GM19025 (cell line): ENCODE measurements at regions not wholly inside any gene's neighbourhood (a gene's known extent, or its start where the extent isn't known, plus 50 kb on each side); places are given as distances from the start of the nearest gene placed in this dataset.

Experiments
- ATAC-seq: cut with Tn5 transposase; IDR thresholded peaks from one replicate; pipeline ENCODE4 v1.9.1; 2021; ENCODE audit warnings: mild to moderate bottlenecking, low read depth, moderate library complexity; ENCODE audit not compliant: unreplicated experiment

- no peak for ATAC-seq
Observed at GRCh38 chr3:40593351-40593750, 68.6 kb downstream of the ZNF621 start.

- ATAC-seq, result no peak
Observed at GRCh38 chr3:40597441-40597840, 72.7 kb downstream of the ZNF621 start.

GRCh38 chr3:40598338-40598737, 73.6 kb downstream of the ZNF621 start:
- no peak for ATAC-seq

GRCh38 chr3:40598962-40599361, 74.2 kb downstream of the ZNF621 start:
- ATAC-seq, result no peak

GRCh38 chr3:40602778-40603385, 78.1 kb downstream of the ZNF621 start:
- no peak for ATAC-seq

GRCh38 chr3:40605960-40606359, 81.2 kb downstream of the ZNF621 start:
- no peak for ATAC-seq

- ATAC-seq, result no peak
Observed at GRCh38 chr3:40608091-40608490, 83.3 kb downstream of the ZNF621 start.

- ATAC-seq, result no peak
Observed at GRCh38 chr3:40613306-40613705, 88.5 kb downstream of the ZNF621 start.

- no peak for ATAC-seq
Observed at GRCh38 chr3:40615110-40615915, 90.6 kb downstream of the ZNF621 start.

- ATAC-seq, result no peak
Observed at GRCh38 chr3:40615918-40616819, 91.4 kb downstream of the ZNF621 start.

GRCh38 chr3:40617084-40617483, 92.3 kb downstream of the ZNF621 start:
- no peak for ATAC-seq

- no peak for ATAC-seq
Observed at GRCh38 chr3:40618158-40618557, 93.4 kb downstream of the ZNF621 start.

GRCh38 chr3:40620151-40620550, 95.4 kb downstream of the ZNF621 start:
- no peak for ATAC-seq

GRCh38 chr3:40621252-40621651, 96.5 kb downstream of the ZNF621 start:
- no peak for ATAC-seq

GRCh38 chr3:40623567-40623966, 98.8 kb downstream of the ZNF621 start:
- peak; percentile 80 for ATAC-seq

- no peak for ATAC-seq
Observed at GRCh38 chr3:40624189-40624769, 99.5 kb downstream of the ZNF621 start.

GRCh38 chr3:40627095-40627494, 102.3 kb downstream of the ZNF621 start:
- ATAC-seq, result no peak

GRCh38 chr3:40628984-40629383, 104.2 kb downstream of the ZNF621 start:
- ATAC-seq, result no peak

- ATAC-seq, result no peak
Observed at GRCh38 chr3:40631341-40631995, 106.7 kb downstream of the ZNF621 start.

- no peak for ATAC-seq
Observed at GRCh38 chr3:40637906-40638305, 113.1 kb downstream of the ZNF621 start.
